NB4 (cell line): ENCODE measurements at regions not wholly inside any gene's neighbourhood (a gene's known extent, or its start where the extent isn't known, plus 50 kb on each side); places are given as distances from the start of the nearest gene placed in this dataset.

Source experiments
- DNase-seq: peaks from one replicate; pipeline ENCODE4 v3.0.0; 2010; ENCODE audit warnings: low read depth
- H3K4me3 ChIP-seq: one replicate; pipeline ENCODE4 v1.5.1; 2011; ENCODE audit warnings: mild to moderate bottlenecking, low read depth, low read length, moderate library complexity
- CTCF ChIP-seq: IDR thresholded peaks from one replicate; pipeline ENCODE4 v1.5.1; 2012; ENCODE audit warnings: low read depth, low read length
- MAX ChIP-seq: IDR thresholded peaks from 2 replicates; pipeline ENCODE4 v1.6.1; 2011; ENCODE audit warnings: low read depth, low read length
- MYC ChIP-seq: IDR thresholded peaks from 2 replicates; pipeline ENCODE4 v1.6.1; 2011; ENCODE audit warnings: low read depth, low read length
- POLR2A ChIP-seq: IDR thresholded peaks from 2 replicates; pipeline ENCODE4 v1.6.1; 2011; ENCODE audit warnings: mild to moderate bottlenecking; ENCODE audit not compliant: insufficient read length; ENCODE audit errors: extremely low read depth

GRCh38 chr2:150043172-150043500 lies 444.3 kb downstream of the RND3 start:
- H3K4me3 ChIP-seq, result no peak overlapping the region
- TF ChIP-seq CTCF (no peak), MAX (no peak), MYC (no peak), POLR2A (no peak)
- no peak for DNase-seq

DNA sequence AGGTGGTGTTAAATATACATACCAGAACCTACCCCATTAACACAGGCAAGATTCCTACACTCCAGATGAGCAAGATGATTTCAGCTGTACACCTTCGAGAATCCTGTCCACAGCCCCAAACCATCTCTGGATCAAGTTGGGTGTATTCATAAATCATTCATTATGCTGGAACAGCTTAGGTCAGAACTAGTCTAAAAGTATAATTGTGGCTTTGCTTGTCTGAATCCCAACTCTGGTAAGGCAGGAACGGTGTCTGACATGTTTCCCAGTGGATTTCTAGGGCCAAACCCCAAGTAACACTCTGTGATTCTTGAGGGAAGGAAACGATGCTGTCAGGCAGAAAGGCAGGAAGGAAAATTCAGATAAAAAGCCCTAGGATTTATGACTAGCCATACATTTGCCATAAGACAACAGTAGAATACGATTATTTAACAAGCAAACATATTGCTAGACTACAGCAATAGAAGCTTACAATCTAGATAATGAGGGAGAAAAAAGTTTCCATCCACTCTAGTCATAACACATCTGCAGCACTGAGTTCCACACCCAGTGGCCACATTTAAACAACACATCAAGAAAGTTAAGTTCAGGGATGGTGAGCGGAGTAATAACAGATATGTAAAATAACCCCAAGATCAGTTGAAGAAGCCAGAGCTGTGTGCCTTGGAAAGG lies 444.8 kb downstream of the RND3 start:
- DNase-seq, result no peak
- H3K4me3 ChIP-seq, result no peak overlapping the region
- TF ChIP-seq CTCF (no peak), POLR2A (no peak), MAX (no peak)

GRCh38 chr2:150041722-150042425 lies 445.6 kb downstream of the RND3 start:
- TF ChIP-seq POLR2A (no peak), MYC (no peak), MAX (no peak), CTCF (no peak)
- no peak for DNase-seq
- H3K4me3 ChIP-seq, result no peak overlapping the region

GRCh38 chr2:150036622-150037021 lies 449.0 kb upstream of the MMADHC start:
- H3K4me3 ChIP-seq, result no peak overlapping the region
- no peak for TF ChIP-seq CTCF
- no peak for TF ChIP-seq POLR2A
- TF ChIP-seq MYC, result no peak
- TF ChIP-seq MAX, result no peak
- no peak for DNase-seq

DNA sequence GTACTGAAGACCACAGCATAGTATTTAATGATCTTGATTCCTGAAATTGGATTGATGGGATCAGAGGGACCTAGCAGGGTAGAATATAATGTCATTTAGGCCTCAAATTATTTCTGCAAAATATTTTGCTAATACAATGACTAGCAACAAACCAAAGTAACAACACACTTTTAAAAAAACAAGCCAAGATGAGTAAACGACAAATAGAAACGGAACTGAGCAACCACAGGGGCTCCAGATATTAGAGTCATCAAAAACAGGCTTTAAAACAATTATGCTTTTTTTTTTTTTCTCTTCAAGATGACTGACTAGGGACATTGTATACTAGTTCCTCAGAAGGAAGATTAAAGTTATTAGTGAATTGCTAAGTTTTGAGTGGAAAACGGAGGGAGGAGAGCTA lies 447.1 kb upstream of the MMADHC start:
- TF ChIP-seq POLR2A (no peak), CTCF (no peak), MYC (no peak), MAX (no peak)
- no peak for DNase-seq
- H3K4me3 ChIP-seq, result no peak overlapping the region
